ENCODE measurements at regions not wholly inside any gene's neighbourhood (a gene's known extent, or its start where the extent isn't known, plus 50 kb on each side); places are given as distances from the start of the nearest gene placed in this dataset.

- TF ChIP-seq EZH2 (IDR thresholded peaks at IDR 0.05; ENCODE audit: borderline replicate concordance, insufficient read depth, low read depth, low read length, poor library complexity, severe bottlenecking) (no peak), CTCF (IDR thresholded peaks at IDR 0.05) (no peak)
Observed at GRCh38 chr9:17926246-17926645, 347.4 kb downstream of the SH3GL2 start.

All from B cell (primary cell).